KMS-11 (cell line): ENCODE measurements at regions not wholly inside any gene's neighbourhood (a gene's known extent, or its start where the extent isn't known, plus 50 kb on each side); places are given as distances from the start of the nearest gene placed in this dataset.

ENCODE experiments used
- H2AFZ ChIP-seq: fragments of 200-600 bp; sonication (generic); 2 replicates; pipeline ENCODE4 v1.6.1; 2016; ENCODE audit warnings: antibody characterized with exemption, mixed run types, low read depth
- H3K27ac ChIP-seq: fragments of 200-600 bp; sonication (generic); 2 replicates; pipeline ENCODE4 v1.6.1; 2016; ENCODE audit warnings: mild to moderate bottlenecking, mixed run types
- H3K27me3 ChIP-seq: fragments of 200-600 bp; sonication (generic); 2 replicates; pipeline ENCODE4 v1.6.1; 2017; ENCODE audit warnings: mild to moderate bottlenecking, low read depth, mixed run types, moderate library complexity; ENCODE audit not compliant: insufficient read depth
- H3K36me3 ChIP-seq: fragments of 200-600 bp; sonication (generic); 2 replicates; pipeline ENCODE4 v1.6.1; 2017; ENCODE audit warnings: mild to moderate bottlenecking, mixed run types; ENCODE audit not compliant: insufficient read depth
- H3K4me1 ChIP-seq: fragments of 200-600 bp; sonication (generic); 2 replicates; pipeline ENCODE4 v1.6.1; 2016; ENCODE audit warnings: mild to moderate bottlenecking, low read depth, mixed run types; ENCODE audit not compliant: poor library complexity, severe bottlenecking
- H3K4me2 ChIP-seq: fragments of 200-600 bp; sonication (generic); 2 replicates; pipeline ENCODE4 v1.7.0; 2016; ENCODE audit warnings: mild to moderate bottlenecking, mixed run types
- H3K4me3 ChIP-seq: fragments of 200-600 bp; sonication (generic); IDR thresholded peaks from 2 replicates; pipeline ENCODE4 v1.6.1; 2017; ENCODE audit warnings: low read depth, low read length, mixed read lengths; ENCODE audit not compliant: insufficient read depth
- H3K79me2 ChIP-seq: fragments of 200-600 bp; sonication (generic); 2 replicates; pipeline ENCODE4 v1.6.1; 2016; ENCODE audit warnings: low read depth, mixed run types; ENCODE audit not compliant: insufficient read depth
- H3K9ac ChIP-seq: fragments of 200-600 bp; sonication (generic); 2 replicates; pipeline ENCODE4 v1.6.1; 2016; ENCODE audit warnings: mild to moderate bottlenecking, mixed run types
- H4K20me1 ChIP-seq: fragments of 200-600 bp; sonication (generic); 2 replicates; pipeline ENCODE4 v1.6.1; 2016; ENCODE audit warnings: mild to moderate bottlenecking, mixed run types; ENCODE audit not compliant: insufficient read depth
- TF ChIP-seq, protein P1 (sequence below): fragments of 200-600 bp; sonication (generic); conservative IDR thresholded peaks from 2 replicates; pipeline ENCODE4 v1.6.1; 2017; ENCODE audit warnings: low read depth, mild to moderate bottlenecking, antibody characterized with exemption, low read length, moderate library complexity, mixed read lengths

DNA sequence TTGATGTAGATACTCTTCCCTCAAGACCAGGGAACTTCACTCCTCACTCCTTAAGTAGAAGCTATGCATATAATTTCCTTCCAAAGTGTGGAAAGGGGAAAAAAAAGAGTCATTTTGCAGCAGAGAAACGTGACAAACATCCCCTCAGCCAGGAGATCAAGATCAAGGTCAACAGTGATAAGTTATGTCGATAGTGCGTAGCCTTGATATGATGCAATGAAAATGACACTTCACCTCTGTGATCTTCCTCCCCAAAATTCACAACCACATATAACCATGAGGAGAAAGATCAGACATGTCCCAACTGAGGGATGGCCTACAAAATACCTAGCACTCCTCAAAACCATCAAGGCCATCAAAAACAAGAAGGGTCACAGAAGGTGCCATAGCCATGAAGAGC is 160.4 kb upstream of the MYLIP start:
- Histone ChIP-seq H4K20me1 (no peaks in the 10 kb centered on the region), H3K4me2 (no peak overlapping the region), H2AFZ (no peak overlapping the region), H3K4me1 (no peaks in the 10 kb centered on the region), H3K4me3 (no peak overlapping the region), H3K27me3 (no peaks in the 10 kb centered on the region), H3K9ac (no peak overlapping the region), H3K79me2 (no peaks in the 10 kb centered on the region), H3K27ac (no peak overlapping the region), H3K36me3 (no peaks in the 10 kb centered on the region)
- TF ChIP-seq, protein P1, sequence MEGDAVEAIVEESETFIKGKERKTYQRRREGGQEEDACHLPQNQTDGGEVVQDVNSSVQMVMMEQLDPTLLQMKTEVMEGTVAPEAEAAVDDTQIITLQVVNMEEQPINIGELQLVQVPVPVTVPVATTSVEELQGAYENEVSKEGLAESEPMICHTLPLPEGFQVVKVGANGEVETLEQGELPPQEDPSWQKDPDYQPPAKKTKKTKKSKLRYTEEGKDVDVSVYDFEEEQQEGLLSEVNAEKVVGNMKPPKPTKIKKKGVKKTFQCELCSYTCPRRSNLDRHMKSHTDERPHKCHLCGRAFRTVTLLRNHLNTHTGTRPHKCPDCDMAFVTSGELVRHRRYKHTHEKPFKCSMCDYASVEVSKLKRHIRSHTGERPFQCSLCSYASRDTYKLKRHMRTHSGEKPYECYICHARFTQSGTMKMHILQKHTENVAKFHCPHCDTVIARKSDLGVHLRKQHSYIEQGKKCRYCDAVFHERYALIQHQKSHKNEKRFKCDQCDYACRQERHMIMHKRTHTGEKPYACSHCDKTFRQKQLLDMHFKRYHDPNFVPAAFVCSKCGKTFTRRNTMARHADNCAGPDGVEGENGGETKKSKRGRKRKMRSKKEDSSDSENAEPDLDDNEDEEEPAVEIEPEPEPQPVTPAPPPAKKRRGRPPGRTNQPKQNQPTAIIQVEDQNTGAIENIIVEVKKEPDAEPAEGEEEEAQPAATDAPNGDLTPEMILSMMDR: no peak

DNA sequence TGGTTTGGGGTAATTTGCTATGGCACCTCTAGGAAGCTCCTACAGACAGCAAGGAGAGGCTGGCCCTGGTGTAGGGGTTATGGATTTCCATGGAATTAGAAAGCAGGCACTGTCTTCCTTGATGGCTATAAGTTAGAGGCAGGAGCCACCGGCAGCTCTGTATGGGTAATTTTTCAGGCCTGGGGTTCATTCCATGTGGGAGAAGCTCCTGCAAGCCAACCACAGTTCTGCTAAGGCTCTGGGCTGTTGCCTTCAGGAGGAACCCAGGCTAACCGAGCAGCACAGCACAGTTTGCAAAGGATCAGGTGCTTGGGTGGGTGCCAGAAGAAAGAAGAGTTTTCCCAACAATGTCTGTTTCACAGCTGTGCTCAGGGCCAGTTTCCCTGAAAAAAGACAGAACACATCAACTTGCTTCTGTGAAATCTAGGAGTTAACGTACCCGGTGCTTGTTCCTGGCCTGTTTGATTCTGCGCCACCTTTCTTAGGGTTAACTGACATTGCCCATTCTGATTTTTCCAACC is 162.8 kb upstream of the MYLIP start:
- H3K27me3 ChIP-seq: no peaks in the 10 kb centered on the region
- no peak overlapping the region for H3K4me3 ChIP-seq
- H3K4me1 ChIP-seq: no peaks in the 10 kb centered on the region
- H4K20me1 ChIP-seq: no peaks in the 10 kb centered on the region
- no peak overlapping the region for H3K9ac ChIP-seq
- H3K4me2 ChIP-seq: no peak overlapping the region
- no peak overlapping the region for H2AFZ ChIP-seq
- H3K27ac ChIP-seq: no peak overlapping the region
- no peaks in the 10 kb centered on the region for H3K36me3 ChIP-seq
- TF ChIP-seq, protein P1: no peak
- no peaks in the 10 kb centered on the region for H3K79me2 ChIP-seq

DNA sequence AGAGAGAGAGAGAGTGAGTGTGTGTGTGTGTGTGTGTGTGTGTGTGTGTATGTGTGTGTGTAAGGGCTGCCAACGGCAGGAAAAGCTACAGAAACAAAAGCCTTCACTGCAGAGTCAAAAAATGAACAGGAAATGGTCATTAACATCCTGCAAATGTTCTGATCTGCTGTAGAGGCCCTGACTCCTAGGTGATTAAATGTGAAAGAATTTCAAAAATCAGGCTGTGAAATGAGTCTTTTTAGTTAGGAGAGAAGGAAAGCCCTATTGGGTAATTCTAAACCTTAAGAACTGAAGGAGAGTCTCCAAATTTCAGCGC is 166.5 kb upstream of the MYLIP start:
- Histone ChIP-seq H3K36me3 (no peaks in the 10 kb centered on the region), H3K4me3 (no peak overlapping the region), H3K9ac (no peak overlapping the region), H3K27me3 (no peaks in the 10 kb centered on the region), H3K4me2 (no peak overlapping the region), H3K27ac (no peak overlapping the region), H2AFZ (no peak overlapping the region), H3K79me2 (no peaks in the 10 kb centered on the region), H4K20me1 (no peaks in the 10 kb centered on the region), H3K4me1 (no peaks in the 10 kb centered on the region)
- TF ChIP-seq, protein P1: no peak

DNA sequence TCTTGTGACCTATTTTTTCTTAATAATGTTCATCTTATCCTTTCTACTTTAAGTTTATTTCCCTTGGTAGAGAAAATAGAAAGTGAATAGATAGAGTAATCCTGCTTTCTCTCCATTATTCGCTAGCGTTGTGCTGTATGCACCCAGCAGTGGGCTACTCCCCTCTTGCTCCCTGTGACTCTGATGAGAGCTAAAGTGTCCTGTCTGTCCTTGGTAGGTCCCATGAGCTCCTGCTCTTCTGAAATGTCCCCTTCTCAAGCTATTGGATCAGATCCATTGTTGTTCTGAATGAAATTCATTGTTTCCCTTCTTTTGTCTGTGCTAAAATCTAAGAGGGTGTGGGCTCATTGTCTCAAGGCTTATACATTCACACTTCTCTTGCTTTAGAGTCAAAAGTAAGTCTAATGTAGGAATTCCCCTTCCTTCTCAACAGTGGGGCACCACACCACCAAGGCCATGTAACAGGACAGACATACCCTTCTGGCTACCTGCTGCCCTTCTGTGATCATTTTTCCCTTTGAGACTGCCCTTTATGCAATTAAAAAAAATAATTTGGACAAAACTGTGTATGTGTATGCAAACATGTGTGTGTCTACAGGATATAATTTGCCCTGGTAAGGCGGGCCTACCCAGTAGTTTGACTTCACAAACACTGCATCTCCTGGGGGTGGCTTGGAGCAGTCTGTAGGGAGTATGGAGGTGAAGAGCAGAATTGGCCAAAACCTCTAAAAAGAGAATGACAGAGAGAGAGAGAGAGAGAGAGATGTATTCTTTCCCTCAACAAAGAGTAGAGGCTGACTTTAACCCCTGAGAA is 167.0 kb upstream of the MYLIP start:
- Histone ChIP-seq H2AFZ (no peak overlapping the region), H3K27ac (no peak overlapping the region), H4K20me1 (no peaks in the 10 kb centered on the region), H3K4me2 (no peak overlapping the region), H3K36me3 (no peaks in the 10 kb centered on the region), H3K4me3 (no peak overlapping the region), H3K9ac (no peak overlapping the region), H3K4me1 (no peaks in the 10 kb centered on the region), H3K27me3 (no peaks in the 10 kb centered on the region), H3K79me2 (no peaks in the 10 kb centered on the region)
- TF ChIP-seq, protein P1: no peak
